ENCODE measurements at regions not wholly inside any gene's neighbourhood (a gene's known extent, or its start where the extent isn't known, plus 50 kb on each side); places are given as distances from the start of the nearest gene placed in this dataset.

DNA sequence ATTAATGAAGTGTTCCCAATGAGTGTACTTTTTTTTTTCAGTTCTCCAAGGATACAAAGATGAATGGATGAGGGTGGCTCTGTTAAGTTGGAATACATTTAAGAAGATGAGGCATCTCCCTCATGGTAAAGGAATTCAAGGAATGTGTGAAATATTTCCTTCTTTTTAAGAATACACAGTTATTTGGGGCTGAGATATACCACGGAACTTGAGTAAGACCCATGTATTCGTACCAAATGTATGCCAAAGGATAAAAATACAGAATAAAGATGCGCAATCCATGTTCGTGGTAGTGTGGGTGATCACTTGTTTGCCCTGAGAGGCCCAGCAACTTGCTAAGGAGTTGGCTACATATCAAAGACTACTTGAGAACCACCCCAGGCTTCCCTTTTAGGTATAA, 164.2 kb upstream of the TCF21 start:
- TF ChIP-seq NRF1 (IDR thresholded peaks at IDR 0.05; ENCODE audit: low read depth, low read length) (no peak), SRF (IDR thresholded peaks at IDR 0.05; ENCODE audit: low read depth, low read length) (no peak), POLR2AphosphoS5 (IDR thresholded peaks at IDR 0.05; ENCODE audit: low read depth, low read length) (no peak), EZH2 (IDR thresholded peaks at IDR 0.05; ENCODE audit: low read depth, low read length, severe bottlenecking) (no peak), SUZ12 (IDR thresholded peaks at IDR 0.05; ENCODE audit: low read length) (no peak), TAF7 (optimal IDR thresholded peaks at IDR 0.05; ENCODE audit: borderline replicate concordance, low read depth, low read length) (no peak), SP1 (IDR thresholded peaks at IDR 0.05; ENCODE audit: low read depth, low read length) (no peak), RXRA (IDR thresholded peaks at IDR 0.05; ENCODE audit: insufficient read depth, low read depth, low read length) (no peak), POLR2A (IDR thresholded peaks at IDR 0.05; ENCODE audit: control extremely low read depth in 1 of 2, low read depth in 2 of 2, low read length in 2 of 2) (no peak), TBP (IDR thresholded peaks at IDR 0.05; ENCODE audit: low read depth, low read length) (no peak), TAF1 (IDR thresholded peaks at IDR 0.05; ENCODE audit: low read depth, low read length) (no peak)
- TF ChIP-seq, protein P1, sequence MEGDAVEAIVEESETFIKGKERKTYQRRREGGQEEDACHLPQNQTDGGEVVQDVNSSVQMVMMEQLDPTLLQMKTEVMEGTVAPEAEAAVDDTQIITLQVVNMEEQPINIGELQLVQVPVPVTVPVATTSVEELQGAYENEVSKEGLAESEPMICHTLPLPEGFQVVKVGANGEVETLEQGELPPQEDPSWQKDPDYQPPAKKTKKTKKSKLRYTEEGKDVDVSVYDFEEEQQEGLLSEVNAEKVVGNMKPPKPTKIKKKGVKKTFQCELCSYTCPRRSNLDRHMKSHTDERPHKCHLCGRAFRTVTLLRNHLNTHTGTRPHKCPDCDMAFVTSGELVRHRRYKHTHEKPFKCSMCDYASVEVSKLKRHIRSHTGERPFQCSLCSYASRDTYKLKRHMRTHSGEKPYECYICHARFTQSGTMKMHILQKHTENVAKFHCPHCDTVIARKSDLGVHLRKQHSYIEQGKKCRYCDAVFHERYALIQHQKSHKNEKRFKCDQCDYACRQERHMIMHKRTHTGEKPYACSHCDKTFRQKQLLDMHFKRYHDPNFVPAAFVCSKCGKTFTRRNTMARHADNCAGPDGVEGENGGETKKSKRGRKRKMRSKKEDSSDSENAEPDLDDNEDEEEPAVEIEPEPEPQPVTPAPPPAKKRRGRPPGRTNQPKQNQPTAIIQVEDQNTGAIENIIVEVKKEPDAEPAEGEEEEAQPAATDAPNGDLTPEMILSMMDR (IDR thresholded peaks at IDR 0.05; ENCODE audit: control extremely low read depth in 1 of 3, insufficient read depth in 1 of 3, low read depth in 1 of 3, low read length in 3 of 3), result no peak

Data from H1 (cell line).